CD4-positive, alpha-beta T cell treated with Interleukin-4 for 4 hours (primary cell): ENCODE measurements at regions not wholly inside any gene's neighbourhood (a gene's known extent, or its start where the extent isn't known, plus 50 kb on each side); places are given as distances from the start of the nearest gene placed in this dataset.
"Not testable (repeated sequence)": the region's sequence is repeated elsewhere in the genome, so short reads cannot be mapped to it uniquely, and the experiment has no call there.

ENCODE experiments used
- DNase-seq: peaks from one replicate; pipeline ENCODE4 v3.0.0-alpha.2; 2020

DNA sequence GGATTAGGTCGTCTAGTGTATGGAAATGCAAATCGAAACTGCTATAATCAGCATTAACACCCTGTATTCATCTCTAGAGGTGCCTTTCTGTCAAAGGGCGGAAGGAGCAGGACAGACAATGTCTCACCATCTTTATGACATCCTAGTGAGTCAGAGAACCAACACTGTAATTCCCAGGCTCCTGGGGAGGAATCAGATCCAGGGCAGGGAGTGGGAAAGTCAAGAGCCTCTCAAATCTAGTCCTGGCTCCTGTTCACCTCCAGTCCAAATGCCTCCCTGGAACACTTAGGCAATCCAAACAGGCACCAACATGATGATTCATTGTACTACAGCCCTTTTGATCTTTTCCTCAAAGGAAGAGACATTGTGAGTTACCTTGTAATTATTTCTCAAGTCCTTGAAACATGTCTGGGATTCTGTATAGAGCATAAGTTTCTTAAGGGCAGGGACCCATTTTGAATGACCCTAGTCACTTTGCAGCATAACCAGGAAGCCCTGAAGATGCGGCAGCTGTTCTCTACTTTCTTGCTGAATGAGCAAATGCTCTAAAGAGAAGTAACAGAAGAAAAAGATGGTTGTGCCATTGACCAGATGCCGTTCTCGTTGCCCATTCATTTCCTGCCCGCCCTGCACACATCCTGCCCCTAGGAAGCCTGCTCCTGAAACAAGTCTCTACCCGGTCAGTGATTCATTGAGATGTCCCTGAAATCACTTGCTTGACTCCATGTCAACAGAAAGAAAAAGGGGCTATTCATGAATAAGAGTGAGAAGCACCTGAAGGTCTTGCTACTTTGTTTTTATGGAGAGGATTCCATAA lies 112.8 kb upstream of the JARID2 start:
- no peak for DNase-seq

DNA sequence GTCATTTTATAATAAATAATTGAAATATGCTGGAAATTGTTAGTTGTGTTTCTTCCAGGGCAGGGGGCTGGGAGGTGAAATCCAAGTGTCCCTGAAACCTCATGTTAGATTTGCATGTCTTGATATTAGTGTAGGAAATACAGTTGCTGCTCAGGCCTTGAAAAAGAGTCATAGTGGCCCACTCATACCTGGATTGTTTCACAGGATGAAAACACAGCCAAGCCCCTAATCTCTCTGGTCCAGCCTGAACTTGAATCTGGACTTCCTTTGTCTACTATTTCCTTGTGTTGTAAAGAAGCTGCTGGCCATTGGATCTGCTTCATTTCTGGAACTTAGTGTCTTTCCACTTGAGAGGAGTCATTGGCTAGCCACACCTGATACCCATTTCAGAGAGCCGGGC lies 108.8 kb upstream of the JARID2 start:
- DNase-seq = no peak

DNA sequence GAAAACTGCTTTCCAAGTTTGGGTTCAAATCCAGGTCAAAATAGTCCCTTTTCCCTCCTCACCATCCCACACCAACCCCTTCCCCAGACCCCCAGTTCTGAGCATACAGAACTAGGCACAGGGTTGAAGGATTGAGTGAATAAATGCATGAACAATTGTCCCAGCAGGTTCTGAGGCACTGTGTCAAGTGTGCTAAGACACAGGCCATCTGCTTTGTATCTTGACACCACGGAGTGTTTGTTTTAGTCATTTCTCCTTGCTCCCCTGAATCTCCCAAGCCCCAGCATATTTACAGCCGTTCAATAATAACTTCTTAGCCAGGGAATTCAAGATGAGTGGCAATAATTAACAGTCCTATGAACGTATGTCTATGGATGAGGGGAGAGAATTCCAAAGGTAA lies 102.8 kb upstream of the JARID2 start:
- no peak for DNase-seq

DNA sequence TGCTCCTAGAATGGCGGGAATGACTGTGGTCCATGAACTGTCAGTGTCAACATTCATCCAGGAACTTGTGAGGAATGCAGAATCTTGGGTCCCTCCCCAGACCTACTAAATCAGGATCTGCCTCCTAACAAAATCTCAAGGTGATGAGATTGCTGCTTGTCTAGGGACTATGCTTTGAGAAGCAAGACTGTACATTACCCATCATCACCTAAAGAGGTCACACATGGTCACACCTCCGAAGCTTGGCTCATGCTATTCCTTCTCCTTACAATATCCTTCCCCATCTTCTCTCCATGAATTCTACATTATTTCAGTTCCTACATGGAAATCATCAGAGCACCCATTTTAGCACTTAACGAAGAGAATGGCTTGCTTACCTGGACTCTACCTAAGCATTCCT lies 102.3 kb upstream of the JARID2 start:
- no peak for DNase-seq

DNA sequence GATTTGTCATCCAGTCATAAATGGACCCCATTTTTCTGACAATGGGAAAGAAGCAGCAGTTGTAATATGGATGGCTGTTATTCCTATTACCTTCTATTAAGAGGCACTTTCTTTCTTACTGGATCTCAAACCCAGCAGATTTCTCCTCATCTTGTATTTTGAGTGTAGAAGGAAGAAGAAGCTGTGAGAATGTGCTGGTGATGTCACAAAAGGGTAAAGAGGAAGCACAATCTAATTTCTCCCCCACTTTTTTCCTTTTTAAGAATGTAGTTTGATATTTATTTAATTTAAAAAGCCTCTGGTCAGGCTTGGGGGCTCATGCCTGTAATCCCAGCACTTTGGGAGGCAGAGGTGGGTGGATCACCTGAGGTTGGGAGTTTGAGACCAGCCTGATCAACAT lies 100.0 kb upstream of the JARID2 start:
- no peak for DNase-seq

DNA sequence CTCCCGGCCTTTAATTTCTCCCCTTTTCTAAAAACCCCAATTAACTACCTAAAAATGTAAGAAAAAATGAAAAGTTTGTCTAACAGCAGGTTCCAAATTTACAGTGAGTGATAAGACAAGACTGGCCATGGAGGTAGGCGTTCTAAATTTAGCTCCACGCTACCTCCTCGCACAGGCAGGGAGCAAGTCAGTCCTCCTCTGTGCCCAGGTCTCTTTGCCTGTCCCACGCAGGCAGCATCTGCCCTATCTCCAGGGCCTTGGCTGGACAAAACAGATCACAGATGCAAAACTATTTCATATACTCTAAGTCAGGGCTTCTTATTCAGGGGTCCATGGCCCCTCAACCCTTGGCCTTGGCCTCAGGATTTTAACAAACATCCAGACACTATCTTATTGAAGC lies 98.0 kb upstream of the JARID2 start:
- no peak for DNase-seq

DNA sequence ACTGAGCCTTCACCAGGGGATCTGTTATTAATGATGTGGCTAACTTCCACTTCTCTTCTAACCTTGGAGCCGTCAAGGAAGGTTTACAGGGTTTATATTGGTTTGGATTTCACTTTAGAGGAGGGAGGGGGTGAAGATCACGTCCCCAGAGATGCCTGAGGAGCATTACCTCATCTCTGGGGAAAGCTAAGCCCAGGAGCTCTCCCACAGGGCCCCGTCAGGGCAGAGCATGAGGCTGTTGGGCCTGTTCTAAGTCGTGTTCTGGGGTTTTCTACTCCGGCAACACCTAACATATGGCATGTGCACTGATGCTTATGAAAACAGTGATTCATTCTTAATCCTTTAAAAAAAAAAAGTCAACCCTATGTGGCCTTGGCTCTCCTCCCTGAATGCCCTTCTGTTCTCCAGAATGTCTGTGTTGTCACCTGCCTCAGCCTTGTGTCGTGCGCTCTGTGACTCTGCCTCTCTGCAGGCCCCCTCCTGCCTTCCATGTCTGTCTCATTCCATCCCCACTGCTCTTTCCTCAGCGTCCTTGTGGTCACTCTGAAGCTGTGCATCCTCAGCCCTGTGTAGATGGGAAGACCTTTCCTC lies 97.4 kb upstream of the JARID2 start:
- no peak for DNase-seq

DNA sequence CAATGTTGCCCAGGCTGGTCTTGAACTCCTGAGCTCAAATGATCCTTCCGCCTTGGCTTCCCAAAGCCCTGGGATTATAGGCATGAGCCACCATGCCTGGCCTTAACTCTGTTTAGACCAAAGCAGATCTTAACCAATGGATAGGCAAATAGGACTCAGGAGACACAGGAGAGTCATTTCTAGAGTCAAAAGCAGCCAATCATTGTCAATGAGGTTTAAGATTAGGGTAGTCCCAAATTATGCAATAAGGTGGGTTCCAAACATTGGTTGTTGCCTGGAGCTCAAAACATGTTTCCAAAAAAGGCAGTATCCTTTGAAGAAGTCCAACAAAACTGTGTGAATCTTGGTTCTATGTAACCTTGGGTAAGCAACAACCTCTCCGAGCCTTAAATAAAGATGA lies 95.7 kb upstream of the JARID2 start:
- DNase-seq = no peak

DNA sequence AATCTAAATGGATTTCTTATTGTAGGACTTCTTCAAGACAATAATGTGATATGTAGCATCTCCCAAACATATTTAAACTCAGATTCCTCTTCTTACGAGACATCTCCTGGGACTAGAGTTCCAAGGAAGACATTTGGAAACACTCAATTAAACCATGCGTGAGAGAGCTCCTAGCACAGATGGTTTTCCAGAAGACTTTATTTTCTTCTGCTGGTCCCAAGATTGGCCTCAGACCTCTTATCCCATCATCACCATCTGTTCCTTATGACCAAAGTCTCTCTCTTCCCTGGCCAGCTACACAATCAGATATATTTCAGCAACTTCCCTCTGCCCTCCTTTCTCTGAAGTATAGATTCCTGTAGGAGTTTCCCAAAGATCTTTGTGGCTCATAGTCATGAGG lies 93.2 kb upstream of the JARID2 start:
- DNase-seq = no peak

DNA sequence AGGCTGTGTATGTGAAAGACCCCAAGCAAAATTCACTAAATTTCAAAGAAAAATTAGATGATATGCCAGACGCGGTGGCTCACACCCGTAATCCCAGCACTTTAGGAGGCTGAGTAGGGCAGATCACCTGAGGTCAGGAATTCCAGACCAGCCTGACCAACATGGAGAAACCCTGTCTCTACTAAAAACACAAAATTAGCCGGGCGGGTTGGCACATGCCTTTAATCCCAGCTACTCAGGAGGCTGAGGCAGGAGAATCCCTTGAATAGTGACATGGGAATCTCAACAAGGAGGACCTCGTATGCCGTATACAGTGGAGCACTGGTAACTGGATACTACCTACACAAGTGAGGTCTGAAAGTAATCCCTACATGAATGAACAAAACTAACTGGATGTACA lies 92.7 kb upstream of the JARID2 start:
- no peak for DNase-seq

DNA sequence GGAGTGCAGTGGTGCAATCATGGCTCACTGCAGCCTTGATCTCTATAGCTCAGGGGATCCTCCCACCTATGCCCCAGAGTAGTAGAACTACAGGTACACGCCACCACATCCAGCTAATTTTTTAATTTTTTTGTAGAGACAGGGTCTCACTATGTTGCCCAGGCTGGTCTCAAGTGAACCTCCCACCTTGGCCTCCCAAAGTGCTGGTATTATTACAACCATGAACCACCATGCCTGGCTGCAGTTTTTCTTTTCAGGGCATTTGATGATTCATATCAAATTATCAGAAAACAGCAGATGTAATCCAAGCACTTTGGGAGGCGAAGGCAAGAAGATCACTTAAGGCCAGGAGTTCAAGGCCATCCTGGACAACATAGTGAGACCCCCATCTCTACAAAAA lies 88.4 kb upstream of the JARID2 start:
- DNase-seq = no peak

DNA sequence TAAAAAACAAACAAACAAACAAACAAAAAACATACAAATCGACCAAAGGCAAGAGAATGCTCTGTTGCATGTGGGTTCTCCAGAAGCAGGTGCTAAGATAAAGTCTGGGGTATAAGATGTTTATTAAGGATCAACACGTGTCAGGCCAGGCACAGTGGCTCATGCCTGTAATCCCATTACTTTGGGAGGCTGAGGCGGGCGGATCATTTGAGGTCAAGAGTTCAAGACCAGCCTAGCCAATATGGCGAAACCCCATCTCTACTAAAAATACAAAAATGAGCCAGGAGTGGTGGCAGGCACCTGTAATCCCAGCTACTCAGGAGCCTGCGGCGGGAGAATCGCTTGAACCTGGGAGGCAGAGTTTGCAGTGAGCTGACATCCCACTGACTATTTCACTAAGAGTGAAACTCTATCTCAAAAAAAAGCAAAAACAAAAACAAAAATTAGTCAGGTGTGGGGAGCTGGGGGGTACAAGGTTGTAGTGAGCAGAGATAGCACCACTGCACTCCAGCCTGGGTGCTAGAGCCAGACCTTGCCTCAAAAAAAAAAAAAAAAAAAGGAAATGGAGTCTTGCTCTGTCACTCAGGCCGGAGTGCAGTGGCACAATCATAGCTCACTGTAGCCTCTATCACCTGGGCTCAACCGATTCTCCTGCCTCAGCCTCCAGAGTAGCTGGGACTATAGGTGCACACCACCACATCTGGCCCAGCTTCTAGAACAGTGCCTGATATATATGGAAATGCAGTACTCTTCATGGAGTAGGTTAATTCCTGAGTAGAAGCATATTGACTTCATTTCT lies 86.8 kb upstream of the JARID2 start:
- DNase-seq = no peak

DNA sequence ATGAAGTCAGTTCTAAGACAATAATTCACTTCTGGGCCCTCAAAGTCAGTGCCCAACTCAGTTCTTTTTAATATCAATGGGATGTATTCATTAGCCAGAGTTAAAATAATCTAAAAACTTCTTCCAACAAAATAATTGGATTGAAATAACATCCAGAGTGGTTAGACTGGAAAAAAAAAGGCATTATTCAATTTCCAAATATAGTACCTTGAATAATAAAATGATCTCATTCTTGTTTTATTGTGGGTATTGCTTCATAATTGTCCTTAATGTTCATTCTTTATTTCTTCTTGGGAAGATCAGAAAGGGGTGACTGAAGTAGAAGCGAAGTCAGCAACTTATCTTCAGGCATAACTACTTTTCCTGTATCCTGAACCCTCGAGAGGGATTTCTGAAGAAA lies 85.1 kb upstream of the JARID2 start:
- no peak for DNase-seq

DNA sequence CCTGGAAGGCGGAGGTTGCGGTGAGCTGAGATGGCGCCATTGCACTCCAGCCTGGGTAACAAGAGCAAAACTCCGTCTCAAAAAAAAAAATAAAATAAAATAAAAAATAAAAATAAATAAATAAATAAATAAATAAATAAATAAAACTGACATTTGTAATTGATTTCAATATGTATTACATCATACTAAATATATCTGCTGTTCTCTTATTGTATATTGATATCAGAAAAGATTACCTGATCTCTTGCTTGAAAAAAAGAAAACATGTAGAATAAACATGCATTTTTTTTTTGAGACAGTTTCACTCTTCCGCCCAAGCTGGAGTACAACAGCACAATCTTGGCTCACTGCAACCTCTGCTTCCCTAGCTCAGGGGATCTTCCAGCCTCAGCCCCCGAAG lies 81.0 kb upstream of the JARID2 start:
- DNase-seq = not testable (repeated sequence)

DNA sequence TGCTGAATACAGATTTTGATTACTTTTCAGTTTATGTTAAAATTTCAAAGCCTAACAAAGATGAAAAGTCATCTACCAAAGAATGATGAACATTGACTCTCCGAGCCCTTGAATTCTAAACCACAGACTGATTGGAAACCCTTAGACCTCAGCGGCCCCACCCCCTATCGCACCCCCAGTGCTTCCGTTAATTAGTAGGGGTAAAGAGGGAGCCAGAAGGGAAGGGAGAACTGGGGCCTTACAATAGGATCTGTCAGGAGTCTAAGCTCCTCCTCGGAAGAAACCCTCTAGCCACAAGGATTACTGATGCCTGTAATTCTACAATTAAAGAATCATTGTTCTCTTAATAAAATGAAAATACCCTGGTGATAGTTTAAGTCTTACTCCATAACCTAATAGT lies 79.7 kb upstream of the JARID2 start:
- no peak for DNase-seq

DNA sequence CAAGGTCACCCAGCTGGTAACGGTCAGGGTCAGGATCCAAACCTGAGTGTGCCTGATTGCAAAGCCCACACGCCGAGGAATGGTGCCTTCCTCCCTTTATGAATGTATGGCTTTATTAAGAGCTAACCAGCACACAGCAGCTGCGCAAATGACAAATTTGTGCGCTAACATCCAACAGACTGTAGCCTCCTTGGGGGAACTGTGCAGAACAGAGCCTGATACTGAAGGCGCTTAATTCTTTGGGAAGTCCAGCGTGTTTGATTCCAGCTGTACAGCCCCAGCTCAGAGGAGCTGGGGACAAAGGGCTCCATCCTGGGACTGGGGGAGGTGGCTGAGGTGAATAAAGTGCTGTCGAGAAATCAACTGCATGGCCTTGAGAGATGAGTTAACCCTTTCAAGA lies 75.7 kb upstream of the JARID2 start:
- no peak for DNase-seq

DNA sequence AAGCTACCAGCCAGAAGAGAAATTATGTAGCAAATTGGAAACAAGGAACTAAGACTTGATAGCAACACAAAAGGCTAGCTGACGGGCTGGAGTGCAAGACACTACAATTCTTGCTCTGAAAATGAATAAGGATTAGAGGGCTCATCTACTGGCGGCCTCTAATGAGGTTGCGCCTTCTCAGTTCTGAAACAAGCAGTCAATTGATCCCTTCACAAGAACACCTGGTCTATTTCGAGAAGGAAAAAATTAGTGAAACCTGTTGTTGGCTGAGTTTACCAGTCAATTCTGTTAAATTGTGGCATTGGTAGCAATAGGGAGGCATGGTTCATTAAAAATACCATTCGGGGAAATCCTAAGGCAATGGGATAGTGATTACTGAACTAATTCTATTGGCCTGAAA lies 74.8 kb upstream of the JARID2 start:
- DNase-seq = no peak

DNA sequence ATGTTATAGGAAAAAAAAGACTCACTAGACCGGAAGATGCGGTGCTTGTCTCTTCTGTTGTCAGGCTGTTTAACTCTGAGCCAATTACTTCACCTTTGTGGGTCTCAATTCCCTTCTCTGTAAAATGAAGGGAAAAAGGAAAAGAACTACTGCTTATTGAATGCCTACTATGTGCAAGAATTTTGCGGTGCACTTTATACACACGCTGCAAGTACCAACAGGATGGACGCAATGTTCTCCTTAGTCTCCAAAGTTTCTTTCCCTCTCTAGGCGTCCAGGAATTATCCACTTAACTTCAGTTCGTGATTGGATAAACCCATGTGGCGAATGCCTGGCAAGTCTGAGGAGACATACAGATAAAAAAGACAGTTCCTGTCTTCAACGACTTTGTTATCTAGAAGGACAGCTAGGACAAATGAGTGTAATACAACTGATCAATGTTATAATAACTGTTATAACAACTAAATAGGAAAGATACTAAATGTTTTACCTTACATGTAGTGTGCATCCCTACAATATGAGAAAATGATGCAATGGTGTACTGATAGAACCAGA lies 69.0 kb upstream of the JARID2 start:
- no peak for DNase-seq

DNA sequence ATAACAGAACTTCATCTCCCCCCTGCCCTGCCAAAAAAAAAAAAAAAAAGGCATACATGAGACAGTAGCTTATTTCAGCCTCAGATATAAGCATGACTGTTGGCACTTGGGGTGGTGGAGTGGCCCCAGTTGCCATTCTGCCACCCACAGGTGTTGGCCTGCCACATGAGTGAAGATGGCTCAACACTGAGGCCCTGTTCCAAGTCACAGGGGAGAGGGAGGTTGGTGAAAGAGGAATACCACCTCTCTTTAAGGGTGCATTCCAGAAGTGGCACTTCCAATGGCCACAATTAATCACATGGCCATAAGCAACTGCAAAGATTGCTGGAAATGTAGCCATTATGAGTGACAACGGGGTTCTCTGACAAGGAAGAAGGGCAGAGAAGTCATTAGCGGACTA lies 61.9 kb upstream of the JARID2 start:
- DNase-seq = no peak

DNA sequence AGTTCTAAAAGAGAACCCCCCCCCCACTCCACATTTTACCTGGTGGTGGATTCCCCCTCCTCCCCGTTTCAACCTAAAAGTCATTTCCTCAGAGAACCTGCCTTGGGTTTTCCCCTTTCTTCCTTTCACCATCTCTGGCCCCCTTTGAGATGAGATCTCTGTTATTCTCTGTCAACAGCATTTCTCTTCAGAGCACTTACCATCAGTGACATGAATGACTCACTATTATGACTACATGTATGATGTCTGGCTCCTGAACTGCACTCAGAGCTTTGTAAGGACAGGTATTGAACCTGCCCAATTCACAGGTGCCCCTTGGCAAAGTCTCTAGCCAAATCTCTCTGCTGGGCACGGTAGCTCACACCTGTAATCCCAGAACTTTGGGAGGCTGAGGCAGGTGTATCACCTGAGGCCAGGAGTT lies 61.4 kb upstream of the JARID2 start:
- peak; percentile 46 for DNase-seq

DNA sequence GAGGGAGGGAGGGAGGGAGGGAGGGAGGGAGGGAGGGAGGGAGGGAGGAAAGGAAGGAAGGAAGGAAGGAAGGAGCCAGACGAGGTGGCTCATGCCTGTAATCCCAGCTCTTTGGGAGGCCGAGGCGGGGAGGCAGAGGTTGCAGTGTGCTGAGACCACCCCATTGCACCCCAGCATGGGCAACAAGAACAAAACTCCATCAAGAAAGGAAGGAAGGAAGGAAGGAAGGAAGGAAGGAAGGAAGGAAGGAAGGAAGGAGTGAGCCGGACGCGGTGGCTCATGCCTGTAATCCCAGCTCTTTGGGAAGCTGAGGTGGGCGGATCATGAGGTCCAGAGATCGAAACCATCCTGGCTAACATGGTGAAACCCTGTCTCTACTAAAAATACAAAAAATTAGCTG lies 60.8 kb upstream of the JARID2 start:
- not testable (repeated sequence) for DNase-seq

DNA sequence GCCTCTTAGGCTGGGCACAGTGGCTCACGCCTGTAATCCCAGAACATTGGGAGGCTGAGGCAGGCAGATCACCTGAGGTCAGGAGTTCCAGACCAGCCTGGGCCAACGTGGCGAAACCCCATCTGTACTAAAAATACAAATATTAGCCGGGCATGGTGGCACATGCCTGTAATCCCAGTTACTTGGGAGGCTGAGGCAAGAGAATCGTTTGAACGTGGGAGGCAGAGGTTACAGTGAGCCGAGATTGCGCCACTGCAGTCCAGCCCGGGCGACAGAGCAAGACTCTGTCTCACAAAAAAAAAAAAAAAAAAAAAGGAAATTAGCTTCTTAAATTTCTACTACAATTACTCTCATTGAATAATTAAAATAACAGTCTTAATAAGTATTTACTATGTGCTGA lies 52.4 kb upstream of the JARID2 start:
- not testable (repeated sequence) for DNase-seq

DNA sequence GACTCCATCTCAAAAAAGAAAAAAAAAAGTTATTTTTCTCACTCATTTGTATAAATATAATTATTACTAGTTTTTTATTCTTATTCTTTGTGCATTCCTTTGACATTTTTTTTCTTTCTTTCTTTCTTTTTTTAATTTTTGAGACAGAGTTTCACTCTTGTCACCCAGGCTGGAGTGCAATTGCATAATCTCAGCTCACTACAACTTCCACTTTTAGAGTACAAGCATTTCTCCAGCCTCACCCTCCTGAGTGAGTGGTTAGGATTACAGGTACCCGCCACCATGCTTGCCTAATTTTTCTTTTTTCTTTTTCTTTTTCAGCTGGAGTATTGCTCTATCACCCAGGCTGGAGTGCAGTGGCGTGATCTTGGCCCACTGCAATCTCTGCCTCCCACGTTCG lies 51.4 kb upstream of the JARID2 start:
- DNase-seq = no peak
